ENCODE measurements at regions not wholly inside any gene's neighbourhood (a gene's known extent, or its start where the extent isn't known, plus 50 kb on each side); places are given as distances from the start of the nearest gene placed in this dataset.

DNA sequence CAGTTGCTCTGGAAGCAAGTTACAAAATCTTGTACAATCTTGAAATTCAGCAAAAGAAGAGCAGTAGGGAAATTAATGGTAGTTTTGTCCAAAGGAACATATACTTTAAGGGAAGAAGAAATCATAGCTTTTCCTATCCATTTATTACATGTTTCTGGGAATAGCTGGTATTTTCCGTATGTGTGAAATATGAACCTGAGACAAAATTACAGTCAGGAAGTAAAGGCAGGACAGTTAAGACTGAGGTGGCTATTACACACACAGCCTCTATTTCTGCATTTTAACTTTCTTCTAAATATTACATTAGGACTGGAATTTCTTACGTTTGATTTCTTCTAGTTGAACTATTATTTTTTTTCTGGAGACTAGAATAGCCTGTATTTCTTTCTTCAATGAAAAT is 1197.3 kb downstream of the SORCS3 start:
- TF ChIP-seq, protein P1, sequence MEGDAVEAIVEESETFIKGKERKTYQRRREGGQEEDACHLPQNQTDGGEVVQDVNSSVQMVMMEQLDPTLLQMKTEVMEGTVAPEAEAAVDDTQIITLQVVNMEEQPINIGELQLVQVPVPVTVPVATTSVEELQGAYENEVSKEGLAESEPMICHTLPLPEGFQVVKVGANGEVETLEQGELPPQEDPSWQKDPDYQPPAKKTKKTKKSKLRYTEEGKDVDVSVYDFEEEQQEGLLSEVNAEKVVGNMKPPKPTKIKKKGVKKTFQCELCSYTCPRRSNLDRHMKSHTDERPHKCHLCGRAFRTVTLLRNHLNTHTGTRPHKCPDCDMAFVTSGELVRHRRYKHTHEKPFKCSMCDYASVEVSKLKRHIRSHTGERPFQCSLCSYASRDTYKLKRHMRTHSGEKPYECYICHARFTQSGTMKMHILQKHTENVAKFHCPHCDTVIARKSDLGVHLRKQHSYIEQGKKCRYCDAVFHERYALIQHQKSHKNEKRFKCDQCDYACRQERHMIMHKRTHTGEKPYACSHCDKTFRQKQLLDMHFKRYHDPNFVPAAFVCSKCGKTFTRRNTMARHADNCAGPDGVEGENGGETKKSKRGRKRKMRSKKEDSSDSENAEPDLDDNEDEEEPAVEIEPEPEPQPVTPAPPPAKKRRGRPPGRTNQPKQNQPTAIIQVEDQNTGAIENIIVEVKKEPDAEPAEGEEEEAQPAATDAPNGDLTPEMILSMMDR (IDR thresholded peaks at IDR 0.05): no peak
- TF ChIP-seq EP300 (IDR thresholded peaks at IDR 0.05): no peak
- no peak for TF ChIP-seq POLR2A (IDR thresholded peaks at IDR 0.05)
